ENCODE measurements at regions not wholly inside any gene's neighbourhood (a gene's known extent, or its start where the extent isn't known, plus 50 kb on each side); places are given as distances from the start of the nearest gene placed in this dataset.

GRCh38 chr14:95784137-95784536 is 70.2 kb upstream of the TCL1A start:
- Histone ChIP-seq H3K9me3 (ENCODE audit: low read length) (no peaks in the 10 kb centered on the region), H3K9ac (ENCODE audit: low read length) (no peak overlapping the region), H3K27me3 (ENCODE audit: insufficient read depth, low read depth, low read length) (peaks cover 3% of the 10 kb centered on the region), H3K27ac (ENCODE audit: low read length) (no peak overlapping the region), H3K79me2 (replicated peaks; ENCODE audit: insufficient read depth, low read length) (no peaks in the 10 kb centered on the region), H2AFZ (ENCODE audit: low read depth, low read length) (no peak overlapping the region), H3K4me3 (ENCODE audit: low read length) (no peak overlapping the region), H4K20me1 (ENCODE audit: insufficient read depth) (no peaks in the 10 kb centered on the region), H3F3A (ENCODE audit: insufficient read depth, low read length, poor library complexity, severe bottlenecking) (no peaks in the 10 kb centered on the region), H3K36me3 (ENCODE audit: insufficient read depth, low read length) (no peaks in the 10 kb centered on the region), H3K4me2 (ENCODE audit: low read length) (no peak overlapping the region), H3K9me2 (ENCODE audit: insufficient read depth, low read length) (no peaks in the 10 kb centered on the region)
- TF ChIP-seq MXI1 (conservative IDR thresholded peaks at IDR 0.05; ENCODE audit: poor library complexity, severe bottlenecking): no peak
- TF ChIP-seq POLR2AphosphoS5 (IDR thresholded peaks at IDR 0.05): no peak
- no peak for TF ChIP-seq SMC3 (conservative IDR thresholded peaks at IDR 0.05; ENCODE audit: poor library complexity)
- TF ChIP-seq REST (IDR thresholded peaks at IDR 0.05; ENCODE audit: borderline replicate concordance): no peak
- TF ChIP-seq EZH2 (IDR thresholded peaks at IDR 0.05; ENCODE audit: borderline replicate concordance, insufficient read depth, low read length, poor library complexity, severe bottlenecking): no peak
- TF ChIP-seq TAF1 (IDR thresholded peaks at IDR 0.05; ENCODE audit: low read depth): no peak
- TF ChIP-seq EP300 (conservative IDR thresholded peaks at IDR 0.05; ENCODE audit: poor library complexity, severe bottlenecking): no peak
- TF ChIP-seq RAD21 (conservative IDR thresholded peaks at IDR 0.05): no peak

GRCh38 chr14:95776798-95777534 is 63.0 kb upstream of the TCL1A start:
- H3K4me3 ChIP-seq (ENCODE audit: low read length): no peak overlapping the region
- H2AFZ ChIP-seq (ENCODE audit: low read depth, low read length): no peak overlapping the region
- no peak overlapping the region for H3K9ac ChIP-seq (ENCODE audit: low read length)
- H3K9me3 ChIP-seq (ENCODE audit: low read length): no peaks in the 10 kb centered on the region
- H3K27ac ChIP-seq (ENCODE audit: low read length): no peak overlapping the region
- H3F3A ChIP-seq (ENCODE audit: insufficient read depth, low read length, poor library complexity, severe bottlenecking): no peaks in the 10 kb centered on the region
- H3K27me3 ChIP-seq (ENCODE audit: insufficient read depth, low read depth, low read length): no peaks in the 10 kb centered on the region
- H3K4me2 ChIP-seq (ENCODE audit: low read length): no peak overlapping the region
- H4K20me1 ChIP-seq (ENCODE audit: insufficient read depth): no peaks in the 10 kb centered on the region
- no peaks in the 10 kb centered on the region for H3K79me2 ChIP-seq (replicated peaks; ENCODE audit: insufficient read depth, low read length)
- TF ChIP-seq CTCF (IDR thresholded peaks at IDR 0.05; ENCODE audit: poor library complexity, severe bottlenecking) (no peak), POLR2AphosphoS5 (IDR thresholded peaks at IDR 0.05) (no peak)
- H3K9me2 ChIP-seq (ENCODE audit: insufficient read depth, low read length): no peaks in the 10 kb centered on the region
- no peaks in the 10 kb centered on the region for H3K36me3 ChIP-seq (ENCODE audit: insufficient read depth, low read length)

Data from neural cell (in vitro differentiated cells).